ENCODE measurements at regions not wholly inside any gene's neighbourhood (a gene's known extent, or its start where the extent isn't known, plus 50 kb on each side); places are given as distances from the start of the nearest gene placed in this dataset.

DNA sequence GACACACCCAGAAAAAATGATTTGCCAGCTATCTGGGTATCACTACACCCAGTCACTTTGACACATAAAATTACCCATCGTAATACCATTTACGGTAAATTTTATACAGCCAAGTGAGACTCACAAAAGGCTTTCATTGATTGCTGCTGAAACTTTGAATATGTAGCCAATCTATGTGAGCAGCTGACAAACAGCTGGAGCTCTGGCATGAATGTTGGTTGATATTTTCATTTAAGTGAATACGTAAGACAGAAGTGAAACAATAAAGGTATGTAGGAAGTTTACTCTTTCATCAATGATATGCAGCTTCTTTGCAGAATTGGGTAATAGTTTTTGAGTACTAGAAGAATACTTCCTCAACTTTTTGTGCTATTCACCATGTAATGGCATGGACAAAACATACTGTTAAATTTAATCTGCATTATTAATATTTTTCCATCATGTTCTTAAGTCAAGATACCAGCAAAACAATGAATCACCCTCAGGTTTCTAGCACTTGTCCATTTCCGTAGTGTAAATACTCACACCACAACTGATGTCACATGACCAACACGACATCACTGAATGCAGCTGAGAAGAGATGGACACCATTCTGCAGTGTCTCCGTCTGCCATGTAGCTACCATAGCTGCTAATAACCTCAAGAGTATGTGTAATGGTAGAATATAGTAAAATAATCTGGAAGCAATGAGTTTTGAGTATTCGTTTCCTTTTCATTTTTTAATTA lies 205.9 kb upstream of the HES1 start:
- DNase-seq (ENCODE audit: low spot score), result no peak

DNA sequence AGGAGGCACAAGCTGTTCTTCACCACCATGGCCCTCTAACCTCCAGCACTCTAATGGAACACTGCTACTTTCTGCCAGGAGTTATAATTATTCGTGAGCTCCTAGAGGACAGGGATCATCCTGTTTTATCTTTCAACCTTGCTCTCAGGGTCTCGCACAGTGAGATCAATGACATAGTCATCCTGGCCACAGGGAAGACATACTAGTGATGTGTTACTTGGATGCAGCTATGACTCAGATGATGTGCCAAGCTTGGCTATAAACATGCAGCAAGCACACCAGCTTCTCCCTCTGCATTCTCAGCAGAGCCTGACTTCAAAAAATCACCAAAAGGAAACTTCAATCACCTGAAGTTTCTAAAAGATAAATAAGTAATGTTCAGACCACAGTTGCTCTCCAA lies 203.8 kb upstream of the HES1 start:
- no peak for DNase-seq (ENCODE audit: low spot score)

DNA sequence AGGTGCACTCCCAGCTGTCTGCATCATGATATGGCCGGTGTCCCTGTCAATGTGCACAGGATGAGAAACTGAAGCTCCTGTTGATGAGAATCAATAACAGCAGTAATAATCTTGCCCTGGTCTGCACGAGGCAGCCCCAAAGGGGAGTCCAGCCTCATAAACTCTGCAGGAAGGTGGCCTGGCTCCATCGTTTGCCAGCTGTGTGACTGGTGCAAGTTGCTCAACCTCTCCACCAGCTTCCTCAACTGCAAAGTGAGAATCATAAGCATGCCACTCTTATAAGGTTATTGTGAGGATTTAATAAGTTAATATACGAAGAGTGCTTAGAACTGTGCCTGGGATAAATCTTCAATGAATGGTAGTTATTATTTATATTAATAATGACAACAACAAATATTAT lies 203.4 kb upstream of the HES1 start:
- DNase-seq (ENCODE audit: low spot score), result no peak

DNA sequence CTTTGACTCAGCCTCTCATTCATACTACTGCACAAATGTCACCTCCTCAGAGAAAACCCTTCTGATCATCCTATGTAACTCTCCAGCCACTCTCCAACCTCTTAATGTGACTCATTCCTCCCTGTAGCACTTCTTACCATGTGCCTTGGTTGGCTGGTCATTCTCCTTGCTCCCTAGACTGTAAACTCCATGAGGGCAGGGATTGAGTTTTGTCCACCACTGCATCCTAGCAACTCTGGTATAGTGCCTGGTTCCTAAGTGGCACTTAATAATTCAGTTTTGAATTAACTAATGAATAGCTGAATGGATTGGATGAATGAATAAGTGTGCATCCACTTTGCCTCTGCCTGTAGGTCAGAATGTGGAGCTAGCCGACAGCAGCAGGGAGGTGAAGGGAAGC lies 202.5 kb upstream of the HES1 start:
- no peak for DNase-seq (ENCODE audit: low spot score)

DNA sequence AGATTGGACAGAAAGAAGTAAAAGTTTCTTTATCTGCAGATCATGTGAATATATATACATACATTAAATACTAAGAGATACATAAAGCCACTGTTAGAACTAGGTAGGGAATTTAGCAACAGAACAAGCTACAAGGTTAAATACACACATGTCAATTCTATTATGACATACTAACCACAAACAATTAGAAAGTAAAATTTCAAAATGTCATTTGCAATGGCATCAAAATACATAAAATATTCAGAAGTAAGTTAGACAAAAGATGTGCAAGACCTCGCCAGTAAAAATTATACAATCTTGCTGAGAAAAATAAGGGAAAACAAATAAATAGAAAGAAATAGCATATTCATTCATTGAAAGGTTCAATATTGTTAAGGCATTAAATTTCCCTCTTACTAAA lies 200.0 kb upstream of the HES1 start:
- no peak for DNase-seq (ENCODE audit: low spot score)

DNA sequence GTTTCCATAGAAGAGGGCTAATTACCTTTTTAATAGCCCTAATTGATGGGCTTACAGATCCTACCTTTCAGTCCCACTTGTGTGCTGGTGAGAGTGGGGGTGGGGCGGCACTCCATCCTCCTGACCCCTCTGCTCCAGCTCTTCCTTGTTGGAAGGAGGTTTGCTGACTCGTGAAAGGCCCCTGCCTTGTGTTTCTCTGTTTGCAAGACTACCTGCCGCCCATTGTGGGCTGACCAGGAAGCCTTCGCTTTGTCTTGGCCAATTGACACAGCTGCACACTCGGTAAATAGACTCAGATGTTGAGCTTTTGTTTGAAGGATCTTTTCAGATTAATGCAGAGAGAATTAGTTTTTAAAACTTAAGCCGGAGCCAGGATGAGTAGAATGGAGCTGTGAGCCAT lies 197.3 kb upstream of the HES1 start:
- DNase-seq (ENCODE audit: low spot score), result no peak

DNA sequence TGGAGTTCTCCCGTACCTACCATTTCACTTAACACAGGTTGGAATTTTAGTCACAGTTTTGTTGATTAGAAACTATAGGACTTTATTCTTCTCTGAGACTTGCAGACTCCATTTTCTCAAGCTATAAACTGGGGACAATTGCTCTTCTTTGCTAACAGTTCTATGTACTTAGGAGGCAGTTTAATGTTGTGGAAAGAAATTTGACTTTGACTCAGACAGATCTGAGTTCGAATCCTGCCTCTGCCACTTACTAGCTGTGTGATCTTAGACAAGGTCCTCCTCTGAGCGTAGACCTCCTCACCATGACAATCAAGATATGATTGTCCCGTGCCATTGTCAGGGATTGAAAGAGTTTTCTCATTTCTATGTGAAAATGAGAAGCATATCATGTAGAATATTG lies 196.4 kb upstream of the HES1 start:
- DNase-seq (ENCODE audit: low spot score), result no peak

DNA sequence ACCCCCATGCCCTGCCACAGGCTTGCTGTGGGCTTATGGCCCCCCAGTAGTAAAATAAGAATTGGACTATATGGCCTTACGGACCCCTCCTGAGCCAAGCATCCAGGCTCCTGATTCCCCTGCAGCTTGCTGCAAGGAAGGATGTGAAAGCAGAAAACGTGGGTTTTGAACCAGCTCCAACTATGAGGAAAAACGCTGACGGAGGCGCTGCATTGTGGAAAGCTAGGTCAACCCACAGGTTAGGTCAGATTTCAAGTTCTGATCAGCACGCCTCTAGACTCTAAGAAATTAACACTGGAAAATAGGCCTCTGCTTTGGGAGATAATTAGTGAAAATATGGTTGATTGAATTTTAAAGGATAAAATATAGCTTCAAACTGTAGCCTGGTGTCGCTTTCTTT lies 195.4 kb upstream of the HES1 start:
- DNase-seq (ENCODE audit: low spot score), result no peak

DNA sequence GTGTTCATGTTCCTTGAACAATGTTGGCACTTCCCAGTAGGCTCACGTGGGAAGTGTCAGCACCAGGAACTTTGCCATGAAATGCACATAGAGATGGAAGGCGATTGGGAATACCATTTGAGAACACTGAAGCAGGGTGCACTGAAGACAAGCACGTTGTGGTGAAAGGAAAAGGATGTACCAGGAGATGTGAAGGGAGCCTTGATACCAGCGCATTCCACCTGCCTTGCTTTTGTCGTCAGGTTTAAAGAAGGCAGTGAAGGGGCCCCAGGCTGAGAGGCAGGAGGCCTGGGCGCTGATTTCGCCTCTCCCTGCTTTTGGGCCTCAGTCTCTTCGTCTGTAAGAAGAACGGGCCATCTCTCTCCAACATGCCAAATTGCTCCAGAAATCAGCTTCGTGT lies 194.5 kb upstream of the HES1 start:
- no peak for DNase-seq (ENCODE audit: low spot score)

DNA sequence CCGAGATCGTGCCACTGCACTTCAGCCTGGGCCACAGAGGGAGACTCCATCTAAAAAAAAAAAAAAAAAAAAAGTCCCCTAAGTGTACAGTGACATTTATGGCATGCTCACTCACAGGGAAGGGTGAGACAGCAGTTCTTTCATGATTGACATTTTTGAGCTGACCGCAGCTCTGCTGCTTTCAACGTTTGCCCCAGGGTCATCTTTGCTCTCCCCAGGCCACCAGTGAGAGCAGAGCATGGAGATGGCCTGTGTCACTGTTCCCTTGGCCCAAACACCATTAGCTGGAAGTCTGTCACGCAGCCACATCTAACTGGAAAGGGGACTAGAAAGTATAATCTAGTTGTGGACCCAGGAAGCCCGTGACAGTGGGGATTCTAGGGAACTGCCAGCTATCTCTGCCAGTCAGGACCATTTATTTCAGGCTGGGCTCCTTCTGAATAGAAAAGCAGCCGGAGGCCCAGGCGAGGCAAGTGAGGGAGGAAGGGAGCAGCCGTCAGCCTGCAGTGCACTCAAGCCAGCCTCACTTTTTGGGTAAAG lies 193.4 kb upstream of the HES1 start:
- DNase-seq (ENCODE audit: low spot score), result no peak

DNA sequence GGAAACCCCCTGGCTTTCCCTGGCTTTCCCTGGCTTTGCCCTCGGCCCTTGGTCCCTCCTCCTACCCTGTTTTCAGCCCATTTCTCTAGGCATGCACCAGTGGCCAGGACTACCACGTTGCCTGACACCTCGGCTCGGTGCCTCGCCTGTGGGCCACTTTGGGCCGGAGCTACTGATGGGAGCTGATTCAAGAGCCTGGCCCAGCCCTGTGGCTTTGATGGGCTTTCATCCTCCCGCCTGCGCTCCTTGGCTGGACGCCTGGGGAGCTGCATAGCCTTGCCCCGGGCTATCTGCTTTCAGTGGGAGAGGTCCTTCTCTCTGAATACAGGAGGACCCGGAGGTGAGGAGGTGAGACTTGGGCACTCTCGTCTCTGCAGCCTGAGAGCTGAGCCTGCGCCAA lies 192.7 kb upstream of the HES1 start:
- no peak for DNase-seq (ENCODE audit: low spot score)

DNA sequence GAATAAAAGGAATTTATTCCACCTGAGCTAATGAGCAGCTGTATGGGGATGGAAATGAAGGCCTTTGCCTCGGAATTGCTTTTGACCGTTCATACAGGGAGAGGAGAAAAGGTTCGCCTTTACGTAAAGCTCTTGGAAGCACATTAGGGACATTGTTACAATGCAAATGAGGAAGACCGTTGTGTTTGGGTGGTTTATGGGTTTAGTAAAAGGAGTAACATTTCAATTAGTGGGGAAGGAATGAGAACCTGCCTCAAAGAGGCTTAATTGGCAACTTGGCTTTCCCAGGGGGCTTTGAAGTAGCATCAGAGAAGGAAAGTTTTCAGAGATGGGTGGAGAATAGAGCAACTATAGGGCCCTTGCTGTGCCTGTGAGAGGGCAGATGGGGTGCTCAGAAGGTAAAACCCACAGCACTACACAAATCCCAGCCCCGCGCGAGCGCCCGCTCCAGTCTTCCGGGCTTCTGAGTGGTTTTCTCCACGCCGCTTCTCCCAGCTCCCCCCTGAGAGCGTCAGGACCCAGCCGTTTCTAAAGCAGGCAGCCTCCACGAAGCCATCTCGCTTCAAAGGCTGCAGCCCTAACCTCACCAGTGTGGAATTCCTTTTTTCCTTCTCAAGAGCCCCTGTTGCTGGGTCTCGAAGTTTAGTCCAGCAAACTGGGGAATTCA lies 192.0 kb upstream of the HES1 start:
- no peak for DNase-seq (ENCODE audit: low spot score)

DNA sequence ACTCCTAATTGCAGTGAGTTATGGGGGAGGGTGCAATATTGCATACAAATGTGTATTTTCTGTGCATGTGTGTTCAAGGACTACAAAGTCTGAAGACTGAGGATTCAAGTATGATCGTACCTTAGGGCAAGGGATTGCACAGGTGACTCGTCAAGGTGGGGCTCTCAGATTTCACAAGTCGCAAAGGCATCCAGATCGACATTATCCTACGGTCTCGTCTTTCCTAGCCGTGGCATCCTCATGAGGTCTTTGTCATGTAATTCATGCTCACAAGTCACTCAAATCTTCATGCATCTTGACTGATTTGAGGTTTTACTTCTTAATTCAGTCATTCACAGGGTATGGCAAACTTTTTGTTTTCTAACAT lies 191.4 kb upstream of the HES1 start:
- DNase-seq (ENCODE audit: low spot score), result no peak

DNA sequence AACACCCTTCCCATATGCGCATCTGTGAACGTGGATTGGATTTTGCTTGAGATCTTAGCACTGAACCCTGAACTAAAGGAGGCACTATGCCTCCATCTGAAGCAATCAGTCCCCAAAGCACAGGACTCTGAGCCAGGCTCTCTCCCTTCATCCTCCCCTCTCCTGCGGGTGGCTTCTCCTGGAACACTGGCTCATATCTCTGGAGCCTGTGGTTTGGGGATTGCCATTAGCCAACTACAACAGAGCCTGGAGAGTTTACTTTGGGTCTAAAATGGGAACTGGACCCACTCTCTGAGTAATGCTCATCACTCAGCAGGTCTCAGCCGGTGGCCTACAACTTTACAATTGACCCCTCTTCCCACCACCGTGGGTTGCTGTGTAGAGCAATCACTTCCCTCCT lies 190.8 kb upstream of the HES1 start:
- no peak for DNase-seq (ENCODE audit: low spot score)

DNA sequence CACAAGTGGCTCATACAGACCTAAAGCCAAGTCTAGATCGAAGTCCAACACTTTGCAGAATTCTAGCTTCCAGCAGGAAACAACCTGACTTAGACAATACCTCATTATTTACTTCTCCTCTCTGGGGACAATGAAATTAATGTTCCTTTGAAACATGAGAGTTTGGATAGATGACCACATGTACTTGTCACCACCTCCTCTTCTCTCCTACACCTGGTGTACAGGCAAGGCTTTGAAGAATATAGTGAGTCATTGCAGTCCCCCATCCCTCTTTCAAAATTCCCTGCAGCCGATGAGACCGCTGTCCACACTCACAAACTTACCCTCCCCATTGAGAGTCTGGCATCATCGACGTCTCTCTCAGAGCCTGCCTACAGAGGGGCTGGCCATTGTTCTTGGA lies 189.0 kb upstream of the HES1 start:
- DNase-seq (ENCODE audit: low spot score), result no peak

DNA sequence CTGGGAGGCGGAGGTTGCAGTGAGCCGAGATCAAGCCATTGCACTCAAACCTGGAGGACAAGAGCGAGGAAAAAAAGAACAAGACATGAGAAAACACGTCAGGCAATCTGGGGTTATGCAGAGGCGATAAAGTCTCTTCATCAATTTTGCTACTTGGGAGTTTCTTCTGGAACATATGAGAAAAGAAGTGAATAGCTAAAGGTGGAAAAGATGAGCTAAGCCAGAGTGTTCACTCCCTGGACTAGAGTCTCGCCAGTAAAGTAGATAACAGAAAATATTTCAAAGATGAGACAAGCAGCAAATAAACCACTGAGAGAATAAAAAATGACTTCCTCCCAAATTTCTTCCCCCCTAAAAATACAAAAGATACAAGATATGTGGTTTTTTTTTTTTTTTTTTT lies 188.4 kb upstream of the HES1 start:
- DNase-seq (ENCODE audit: low spot score), result no peak

DNA sequence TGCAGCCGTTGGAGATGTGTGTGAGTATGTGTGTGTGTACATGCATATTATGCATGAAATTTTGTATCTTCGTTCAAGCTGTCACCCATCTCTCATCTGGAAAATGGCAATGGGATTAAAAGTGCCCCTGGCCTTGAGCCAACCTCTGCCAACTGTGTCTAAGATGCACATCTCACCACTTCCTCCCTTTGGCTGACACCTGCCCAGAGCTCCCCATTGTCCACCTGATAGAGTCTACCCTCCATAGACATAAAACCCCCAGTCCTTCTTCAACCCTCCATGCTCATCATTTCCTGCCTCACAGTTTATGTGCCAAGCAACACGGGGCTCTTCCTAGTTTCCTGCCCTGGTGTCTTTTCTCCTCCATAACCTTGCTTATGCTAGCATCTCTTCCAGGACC lies 187.5 kb upstream of the HES1 start:
- no peak for DNase-seq (ENCODE audit: low spot score)

DNA sequence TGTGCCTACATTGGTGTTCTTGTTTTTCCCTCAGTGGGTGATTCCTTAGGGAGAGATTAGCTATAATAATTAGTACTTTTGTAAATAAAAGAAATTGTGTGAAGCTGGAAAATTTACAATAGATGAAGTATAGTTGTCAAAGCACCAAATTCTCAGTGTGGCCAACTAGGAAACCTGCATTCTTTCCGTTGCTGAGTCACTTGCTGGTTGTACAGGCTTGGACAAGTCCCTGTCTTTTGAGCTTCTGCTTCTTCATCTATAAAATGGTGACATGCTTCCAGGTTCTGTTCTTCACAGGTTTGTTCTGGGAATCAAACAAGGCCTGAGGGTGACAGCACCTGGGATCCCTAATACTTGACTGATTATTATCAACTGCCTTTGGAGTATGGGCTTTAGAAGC lies 184.1 kb upstream of the HES1 start:
- no peak for DNase-seq (ENCODE audit: low spot score)

DNA sequence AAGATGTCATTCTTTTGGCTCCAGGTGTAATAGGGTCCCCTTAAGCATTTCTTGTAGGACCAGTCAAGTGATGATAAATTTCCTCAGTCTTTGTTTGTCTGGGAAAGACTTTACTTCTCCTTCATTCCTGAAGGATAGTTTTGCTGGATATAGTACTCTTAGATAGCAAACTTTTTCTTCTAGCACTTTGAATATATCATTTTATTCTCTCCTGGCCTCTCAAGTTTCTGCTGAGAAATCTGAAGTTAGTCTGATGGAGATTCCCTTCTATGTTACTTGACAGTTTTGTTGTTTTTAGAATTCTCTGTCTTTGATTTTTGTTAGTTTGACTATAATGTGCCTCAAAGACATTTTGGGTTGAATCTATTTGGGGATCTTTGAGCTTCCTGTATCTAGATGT lies 181.2 kb upstream of the HES1 start:
- no peak for DNase-seq (ENCODE audit: low spot score)

DNA sequence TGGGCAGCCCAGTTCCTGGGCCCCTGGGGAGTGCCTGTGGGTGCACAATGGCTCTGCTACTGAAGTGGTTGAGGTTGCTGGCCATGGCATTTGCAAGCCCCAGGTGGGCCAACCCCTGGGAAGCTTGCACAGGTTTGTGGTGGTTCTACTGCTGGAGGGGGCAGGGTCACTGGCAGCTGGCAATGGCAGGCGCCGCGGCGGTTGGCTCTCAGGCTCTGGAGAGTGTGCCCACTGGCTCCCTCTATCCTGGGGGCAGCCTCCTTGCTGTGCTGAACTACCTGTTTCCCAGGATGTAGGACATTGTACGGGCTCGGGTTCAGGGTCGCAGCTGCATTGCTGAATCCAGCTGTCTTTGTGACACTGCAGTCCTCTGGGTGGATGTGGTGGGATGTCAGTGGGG lies 180.2 kb upstream of the HES1 start:
- DNase-seq (ENCODE audit: low spot score), result no peak

DNA sequence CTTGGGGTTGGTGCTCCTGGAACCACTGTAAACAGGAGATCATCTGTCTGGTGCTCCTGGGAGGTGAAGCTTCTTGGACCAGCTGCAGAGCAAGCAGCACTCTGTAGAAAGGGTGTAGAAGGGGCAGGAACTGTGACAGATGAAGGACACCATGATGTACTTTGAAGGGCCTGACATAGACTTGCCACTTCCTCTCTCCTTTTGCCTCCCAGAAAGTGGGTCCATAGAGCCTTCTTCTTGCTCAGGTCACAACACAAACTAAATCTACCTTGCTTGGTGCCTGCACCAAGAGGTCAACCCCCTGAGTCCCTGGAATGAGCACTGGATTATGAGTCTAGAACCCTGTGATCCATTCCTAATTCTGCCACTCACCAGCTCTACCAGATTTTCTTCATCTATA lies 176.1 kb upstream of the HES1 start:
- no peak for DNase-seq (ENCODE audit: low spot score)

DNA sequence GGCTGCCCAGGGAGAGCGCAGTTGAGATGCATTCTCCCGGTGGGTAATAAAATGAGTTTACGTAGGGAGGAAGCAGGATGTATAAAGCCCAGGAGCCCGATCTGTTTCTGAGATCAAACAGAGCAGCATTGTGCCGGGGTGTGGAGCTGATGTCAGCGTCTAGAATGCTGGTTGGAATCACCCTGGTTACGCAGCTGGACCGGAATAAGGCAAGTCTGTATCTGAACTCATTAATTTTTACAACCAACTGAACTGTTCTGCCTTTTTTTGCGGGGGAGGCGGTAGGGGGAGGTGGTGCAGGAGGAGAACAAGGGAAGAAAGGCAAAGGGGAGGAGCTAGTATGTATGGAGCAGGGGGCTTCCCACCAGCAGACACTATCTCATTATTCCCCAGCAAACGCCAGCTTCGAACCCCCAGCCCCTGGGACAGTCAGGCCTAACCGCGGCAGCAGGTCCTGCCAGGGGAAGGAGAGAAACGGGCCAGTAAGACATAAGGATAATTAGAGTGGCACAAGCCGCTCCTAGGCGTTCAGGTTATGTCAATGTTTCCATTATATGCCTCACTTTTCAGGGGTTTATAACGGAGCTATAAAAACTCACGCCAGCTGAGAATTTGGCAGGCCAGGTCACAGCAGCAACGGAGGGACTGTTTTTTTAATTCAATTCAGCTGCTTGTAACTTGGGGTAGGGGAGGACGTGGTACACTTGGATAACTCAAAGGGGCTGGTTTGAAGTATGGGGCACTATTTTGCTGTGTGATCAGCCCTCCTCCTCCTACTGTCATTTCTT lies 175.3 kb upstream of the HES1 start:
- peak; percentile 80 for DNase-seq (ENCODE audit: low spot score)

DNA sequence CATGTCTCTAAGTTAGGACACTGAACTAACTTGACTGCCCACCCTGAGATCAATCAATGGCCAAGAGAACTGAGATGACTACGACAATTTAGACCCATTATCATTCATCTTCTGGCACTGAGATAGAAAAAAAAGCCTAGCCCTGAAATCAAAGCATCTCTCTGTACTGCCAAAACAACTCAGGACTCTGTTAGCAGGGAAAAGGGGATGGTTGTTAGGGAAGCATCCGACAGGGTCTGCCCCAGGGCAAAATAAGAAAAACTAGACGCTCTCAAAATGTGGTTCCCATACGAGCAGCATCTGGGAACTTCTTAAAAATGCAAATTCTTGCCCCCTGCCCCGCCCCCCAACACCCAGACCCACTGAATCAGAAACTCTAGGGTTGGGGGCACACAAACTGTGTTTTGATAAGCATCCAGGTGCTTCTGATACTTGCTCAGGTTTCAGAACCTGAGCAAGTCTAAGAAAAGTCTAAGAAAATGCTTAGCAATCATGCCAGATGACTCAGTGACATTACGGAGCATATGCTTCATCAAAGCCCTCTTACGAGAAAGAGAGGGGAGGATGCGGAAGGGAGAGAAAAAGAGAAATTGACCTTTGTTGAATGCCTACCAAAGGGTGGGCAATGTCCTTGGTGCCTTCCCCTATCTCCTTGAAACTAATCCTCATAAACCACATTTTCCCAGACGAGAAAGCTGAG lies 172.8 kb upstream of the HES1 start:
- no peak for DNase-seq (ENCODE audit: low spot score)

Measured in left forelimb (tissue), 1 donor.